Esophagus squamous epithelium (tissue), 5 donors: ENCODE measurements at regions not wholly inside any gene's neighbourhood (a gene's known extent, or its start where the extent isn't known, plus 50 kb on each side); places are given as distances from the start of the nearest gene placed in this dataset.

Experiments
- DNase-seq: peaks from one replicate; lab custom pipeline; 2025; lab: John Stamatoyannopoulos, UW
- H3K27ac ChIP-seq, 4 donors: fragments of 200-600 bp; sonication (generic); one replicate each; pipeline ENCODE4 v1.5.1; 2016 to 2019; ENCODE audit warnings: mild to moderate bottlenecking in 1 of 4
- H3K27me3 ChIP-seq, 4 donors: fragments of 200-600 bp; sonication (generic); 1 replicate in 3 of 4; 2 replicates in 1 of 4; pipeline versions ENCODE4 v1.5.1 to v1.6.0; 2017 to 2021; ENCODE audit warnings: antibody characterized with exemption in 1 of 4
- H3K36me3 ChIP-seq, 3 donors: fragments of 200-600 bp; sonication (generic); one replicate each; pipeline ENCODE4 v1.5.1; 2016 to 2019
- H3K4me1 ChIP-seq, 3 donors: fragments of 200-600 bp; sonication (generic); one replicate each; pipeline ENCODE4 v1.5.1; 2017 to 2019
- H3K4me3 ChIP-seq, 4 donors: fragments of 200-600 bp; sonication (generic); 1 replicate in 3 of 4; 2 replicates in 1 of 4; pipeline ENCODE4 v1.5.1; 2016 to 2019; ENCODE audit warnings: mild to moderate bottlenecking in 2 of 4, moderate library complexity in 1 of 4
- H3K9me3 ChIP-seq, 3 donors: fragments of 200-600 bp; sonication (generic); one replicate each; pipeline ENCODE4 v1.5.1; 2016 to 2019
- CTCF ChIP-seq, 6 experiments: fragments of 450-650 bp in 4 of 6; fragments of 200-600 bp in 2 of 6; sonication (generic) in 2 of 6; IDR thresholded peaks; one replicate each; pipeline ENCODE4 v1.5.1; 2016 to 2019; ENCODE audit warnings: antibody characterized with exemption in 6 of 6, mild to moderate bottlenecking in 4 of 6, moderate library complexity in 4 of 6
- POLR2A ChIP-seq, 4 donors: fragments of 450-650 bp; IDR thresholded peaks; one replicate each; pipeline ENCODE4 v1.6.1; 2017; ENCODE audit warnings: antibody characterized with exemption in 4 of 4, mild to moderate bottlenecking in 4 of 4, moderate library complexity in 3 of 4
- WGBS, 2 donors: methylation state at CpG; one replicate each; pipeline ENCODE4 v1.1.5; 2018; 5-methylcytosine and 5-hydroxymethylcytosine counted together
- intact Hi-C: fragments of 100-400 bp; cut with DNase I; formaldehyde crosslinking; loops from one replicate; pipeline ENCODE4 v1.15.0; 2022
- donor health status: DM: yes; HTN: yes; CAD: no.

GRCh38 chr4:175066923-175067627, 148.9 kb downstream of the ADAM29 start:
- 50 to 57% methylated on average over 3 of the region's 3 CpGs for WGBS, 2 donors
- intact Hi-C loops, result no loop called here
- no peak for DNase-seq
- H3K27me3 ChIP-seq, result no peaks in the 10 kb centered on the region
- H3K4me1 ChIP-seq, result no peaks in the 10 kb centered on the region
- no peaks in the 10 kb centered on the region for H3K36me3 ChIP-seq
- no peaks in the 10 kb centered on the region for H3K9me3 ChIP-seq
- no peak overlapping the region for H3K4me3 ChIP-seq
- TF ChIP-seq CTCF (IDR thresholded peaks at IDR 0.05) (no peak), POLR2A (IDR thresholded peaks at IDR 0.05) (no peak)
- no peak overlapping the region for H3K27ac ChIP-seq

- no peaks in the 10 kb centered on the region for H3K4me1 ChIP-seq
- no peaks in the 10 kb centered on the region for H3K27me3 ChIP-seq
- DNase-seq, result no peak
- H3K36me3 ChIP-seq, result no peaks in the 10 kb centered on the region
- no peaks in the 10 kb centered on the region for H3K9me3 ChIP-seq
- TF ChIP-seq POLR2A (IDR thresholded peaks at IDR 0.05) (no peak), CTCF (IDR thresholded peaks at IDR 0.05) (no peak)
- H3K4me3 ChIP-seq, result no peak overlapping the region
- H3K27ac ChIP-seq, result no peak overlapping the region
- intact Hi-C loops, result no loop called here
These were observed 150.1 kb downstream of the ADAM29 start for GRCh38 chr4:175068266-175068665.

- TF ChIP-seq CTCF (IDR thresholded peaks at IDR 0.05), result no peak
- TF ChIP-seq POLR2A (IDR thresholded peaks at IDR 0.05), result no peak
- H3K4me3 ChIP-seq, result no peak overlapping the region
- DNase-seq, result no peak
- H3K9me3 ChIP-seq, result no peaks in the 10 kb centered on the region
- H3K27ac ChIP-seq, result no peak overlapping the region
- H3K4me1 ChIP-seq, result no peaks in the 10 kb centered on the region
- H3K27me3 ChIP-seq, result no peaks in the 10 kb centered on the region
- WGBS, 2 donors, result 89 to 99% methylated on average over 3 of the region's 3 CpGs
- intact Hi-C loops, result no loop called here
- H3K36me3 ChIP-seq, result no peaks in the 10 kb centered on the region
These were observed 152.3 kb downstream of the ADAM29 start for GRCh38 chr4:175070444-175070843.

- intact Hi-C loops, result no loop called here
- H3K27me3 ChIP-seq, result no peaks in the 10 kb centered on the region
- H3K4me3 ChIP-seq, result no peak overlapping the region
- no peak for DNase-seq
- TF ChIP-seq POLR2A (IDR thresholded peaks at IDR 0.05), result no peak
- TF ChIP-seq CTCF (IDR thresholded peaks at IDR 0.05), result no peak
- H3K36me3 ChIP-seq, result no peaks in the 10 kb centered on the region
- H3K4me1 ChIP-seq, result no peaks in the 10 kb centered on the region
- H3K9me3 ChIP-seq, result no peaks in the 10 kb centered on the region
- no peak overlapping the region for H3K27ac ChIP-seq
- 17 to 25% methylated on average over 3 of the region's 3 CpGs for WGBS, 2 donors
These were observed 153.0 kb downstream of the ADAM29 start for GRCh38 chr4:175071123-175071522.

- Histone ChIP-seq H3K4me3 (no peak overlapping the region), H3K9me3 (peaks cover 0 to 4% (median 4%) of the 10 kb centered on the region in 3 donors), H3K27ac (no peak overlapping the region), H3K27me3 (no peaks in the 10 kb centered on the region), H3K36me3 (no peaks in the 10 kb centered on the region), H3K4me1 (no peaks in the 10 kb centered on the region)
- no peak for TF ChIP-seq CTCF (IDR thresholded peaks at IDR 0.05)
- no peak for TF ChIP-seq POLR2A (IDR thresholded peaks at IDR 0.05)
- intact Hi-C loops, result no loop called here
- 79 to 92% methylated on average over 1 of the region's 1 CpG for WGBS, 2 donors
- DNase-seq, result no peak
These were observed 169.0 kb downstream of the ADAM29 start for GRCh38 chr4:175087145-175087544.
